ENCODE measurements at regions not wholly inside any gene's neighbourhood (a gene's known extent, or its start where the extent isn't known, plus 50 kb on each side); places are given as distances from the start of the nearest gene placed in this dataset.

DNA sequence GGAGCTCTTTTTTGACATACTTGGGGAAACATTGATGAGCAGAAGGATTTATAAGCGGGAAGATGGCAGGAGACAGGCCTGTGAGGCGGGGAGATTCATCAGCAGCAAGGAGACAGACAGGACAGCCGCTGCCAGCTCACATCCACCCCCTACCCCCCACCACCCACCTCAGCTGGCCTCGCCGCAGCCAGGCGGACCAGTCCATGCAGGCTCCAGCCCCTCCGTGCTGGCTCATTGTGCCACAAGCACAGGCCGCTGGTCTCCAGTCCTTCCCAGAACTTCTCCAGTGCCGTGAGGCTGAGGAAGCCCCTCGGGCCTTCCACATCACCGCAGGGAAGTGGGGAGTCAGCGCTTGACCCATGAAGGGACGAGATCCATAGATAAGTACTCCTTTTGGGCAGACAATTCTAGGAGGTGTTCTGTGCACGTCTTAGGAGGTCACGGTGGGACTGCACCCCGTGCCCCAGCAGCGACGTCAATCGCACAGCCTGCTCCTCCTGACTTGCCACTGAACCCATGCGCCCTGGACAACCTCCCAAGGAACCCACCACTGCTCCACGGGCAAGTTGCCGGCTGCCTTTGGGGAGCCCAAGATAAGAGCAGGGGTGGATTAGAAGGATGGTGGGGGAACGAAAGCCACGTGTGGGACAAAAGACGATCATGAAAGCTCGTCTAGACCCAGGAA lies 323.6 kb downstream of the C16orf95 start:
- no peak for DNase-seq (ENCODE audit: low read depth, low spot score)

- no peak for DNase-seq (ENCODE audit: low read depth, low spot score)
Observed at GRCh38 chr16:86994215-86994614, 323.0 kb downstream of the C16orf95 start.

DNA sequence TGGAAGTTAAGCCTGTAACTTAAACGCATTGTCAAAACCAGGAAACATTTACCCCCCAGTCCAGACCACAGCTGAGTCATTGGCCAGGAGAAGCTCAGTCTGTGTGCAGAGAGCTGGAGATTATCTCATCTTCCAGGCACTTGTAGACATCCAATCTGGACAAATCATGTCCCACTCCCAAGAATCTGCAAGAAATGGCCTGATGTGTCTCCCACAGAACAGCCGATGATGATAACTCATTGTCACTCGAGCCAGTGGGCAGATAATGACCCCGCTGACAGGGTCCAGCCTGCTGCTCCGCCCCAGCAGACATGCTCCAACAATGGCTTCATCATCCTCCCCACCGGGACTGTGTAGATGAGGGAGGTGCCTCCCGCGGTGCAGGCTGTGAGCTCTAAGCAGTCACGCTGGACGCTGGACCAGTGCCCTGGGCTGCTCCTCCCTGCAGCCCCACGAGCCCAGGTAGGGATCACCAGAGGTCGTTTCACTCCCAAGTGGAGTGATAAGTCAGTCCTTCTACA lies 322.5 kb downstream of the C16orf95 start:
- DNase-seq (ENCODE audit: low read depth, low spot score), result peak; percentile 57

GRCh38 chr16:86995456-86995855 lies 321.7 kb downstream of the C16orf95 start:
- no peak for DNase-seq (ENCODE audit: low read depth, low spot score)

DNA sequence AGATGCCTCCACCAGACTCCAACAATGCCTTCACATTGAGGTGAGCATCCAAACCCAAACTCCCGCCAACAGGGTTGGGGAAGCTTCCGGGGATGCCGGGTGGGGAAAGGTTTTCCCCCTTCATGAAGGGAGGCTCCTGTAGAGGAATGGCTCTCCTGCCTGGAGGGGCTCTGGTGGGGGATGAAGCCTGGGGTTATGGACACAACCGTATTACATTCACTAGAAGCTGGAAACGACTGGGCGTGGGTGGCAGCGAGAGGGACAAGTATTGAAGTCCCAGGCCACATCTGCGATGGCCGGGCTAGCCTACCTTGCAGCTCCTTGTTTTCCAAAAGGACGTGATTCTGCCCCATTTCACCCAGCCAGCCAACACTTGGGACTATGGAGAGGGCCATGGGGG lies 321.1 kb downstream of the C16orf95 start:
- DNase-seq (ENCODE audit: low read depth, low spot score), result no peak

- no peak for DNase-seq (ENCODE audit: low read depth, low spot score)
Observed at GRCh38 chr16:86997058-86997457, 320.1 kb downstream of the C16orf95 start.

GRCh38 chr16:86998196-86999001 lies 318.8 kb downstream of the C16orf95 start:
- no peak for DNase-seq (ENCODE audit: low read depth, low spot score)

GRCh38 chr16:87000001-87000400 lies 317.2 kb downstream of the C16orf95 start:
- DNase-seq (ENCODE audit: low read depth, low spot score), result no peak

DNA sequence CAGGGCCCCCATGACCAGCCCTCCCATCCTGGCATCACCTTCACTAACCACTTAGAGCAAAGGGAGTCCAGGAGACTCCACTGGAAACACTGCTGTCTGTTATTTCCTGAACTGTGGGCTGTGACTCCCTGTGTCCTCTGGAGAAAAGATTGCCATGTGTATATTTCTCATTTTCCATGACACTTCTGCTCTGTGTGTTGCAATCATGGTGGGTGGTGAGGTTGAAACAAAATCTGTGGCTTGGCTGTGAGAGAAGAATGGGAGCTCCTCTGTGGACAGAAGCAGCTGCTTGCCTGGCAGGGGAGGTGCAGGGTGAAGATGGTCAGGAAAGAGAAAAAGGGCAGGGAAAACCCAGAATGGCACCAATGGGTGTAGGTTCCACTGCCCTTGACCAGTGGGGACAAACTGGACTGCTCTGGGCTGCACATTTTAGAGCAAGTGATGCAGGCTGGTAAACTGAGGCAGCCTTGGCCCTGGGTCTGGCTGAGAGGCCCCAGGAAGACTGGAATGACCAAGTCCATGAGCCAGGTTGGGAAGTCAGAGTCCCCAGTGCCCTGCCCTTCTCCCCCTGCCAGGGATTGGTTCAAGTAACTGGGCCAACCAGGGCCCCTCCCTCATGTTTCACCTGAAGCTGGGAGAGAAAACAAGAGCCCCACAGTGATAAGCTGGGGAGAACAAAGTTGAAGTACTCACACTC lies 314.3 kb downstream of the C16orf95 start:
- DNase-seq (ENCODE audit: low read depth, low spot score), result no peak

DNA sequence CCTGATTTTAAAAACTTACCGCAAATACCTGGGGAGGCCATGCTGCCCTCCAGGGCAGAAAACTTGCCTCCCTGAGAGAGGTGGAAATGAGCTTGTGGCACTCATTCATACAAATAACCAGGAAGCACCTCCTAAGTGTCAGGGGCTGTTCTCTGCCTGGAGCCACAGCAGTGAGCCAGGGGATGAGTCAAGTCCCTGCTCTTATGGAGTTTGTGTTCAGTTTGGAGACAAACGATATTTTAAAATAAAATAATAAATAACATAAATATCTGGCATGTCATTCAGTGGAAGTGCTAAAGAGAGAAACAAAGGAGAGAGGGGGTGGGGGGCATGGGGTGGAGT lies 313.8 kb downstream of the C16orf95 start:
- DNase-seq (ENCODE audit: low read depth, low spot score), result no peak

DNA sequence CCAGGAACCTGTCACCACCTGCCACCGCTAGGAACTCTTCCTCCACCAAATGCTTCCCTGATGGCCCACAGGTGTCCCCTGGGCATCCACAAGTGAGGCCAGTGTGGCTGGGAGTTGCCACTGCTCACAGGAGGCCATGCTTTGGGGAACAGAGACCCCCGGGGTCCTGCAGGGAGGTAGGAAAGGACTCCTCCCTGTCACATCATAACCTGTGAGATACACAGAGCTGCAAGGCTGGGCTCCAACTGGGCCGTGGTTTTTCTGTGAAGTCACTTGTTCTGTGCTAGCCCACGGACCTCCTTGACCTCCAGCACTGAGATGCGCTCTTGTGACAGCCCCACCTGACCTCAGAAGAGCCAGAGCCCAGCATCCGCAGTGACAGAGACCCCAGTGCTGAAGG lies 311.2 kb downstream of the C16orf95 start:
- no peak for DNase-seq (ENCODE audit: low read depth, low spot score)

DNA sequence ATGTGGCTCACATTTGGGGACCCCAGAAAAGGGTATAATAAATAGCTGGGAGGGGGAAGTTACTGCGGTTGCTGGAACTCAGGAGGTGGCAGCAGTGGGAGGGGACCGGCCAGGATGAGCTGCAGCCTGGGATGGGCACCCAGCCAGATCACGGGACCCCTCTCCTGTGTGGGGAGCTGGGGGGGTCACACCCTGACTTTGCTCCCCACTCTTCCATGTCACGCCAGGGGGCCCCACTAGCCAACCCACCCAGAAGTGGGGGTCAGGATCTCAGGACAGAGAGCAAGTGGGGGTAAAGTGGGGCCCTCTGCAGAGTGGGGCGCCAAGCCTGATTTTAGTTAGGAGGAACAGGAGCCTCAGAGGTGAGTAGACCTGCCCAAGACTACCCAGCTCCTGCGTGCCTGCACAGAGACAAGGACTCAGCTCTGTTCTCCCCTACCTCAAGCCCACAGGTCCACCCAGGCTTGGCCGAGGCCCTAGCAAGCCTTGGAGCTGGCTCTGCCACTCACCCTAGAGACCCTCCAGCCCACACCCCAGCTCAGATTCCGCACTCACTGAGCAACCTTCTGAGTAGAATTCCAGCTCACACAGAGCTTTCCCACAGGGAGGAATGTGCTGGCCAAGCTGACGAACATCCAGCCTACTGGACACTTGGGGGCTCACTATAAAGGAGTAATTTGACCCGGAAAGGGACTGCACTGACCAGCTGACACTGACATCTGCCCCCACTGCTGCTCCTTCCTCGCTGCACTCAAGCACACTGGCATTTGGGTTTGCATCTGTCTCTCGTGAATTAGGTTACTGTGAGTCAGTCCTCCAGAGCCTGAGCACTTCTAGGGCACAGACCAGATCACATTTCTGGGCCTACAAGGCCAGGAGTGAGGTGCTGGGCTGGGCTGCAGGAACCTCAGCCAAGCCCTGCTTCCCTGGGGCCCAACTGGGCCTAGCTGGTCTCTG lies 310.1 kb downstream of the C16orf95 start:
- no peak for DNase-seq (ENCODE audit: low read depth, low spot score)

GRCh38 chr16:87007907-87008306 lies 309.3 kb downstream of the C16orf95 start:
- no peak for DNase-seq (ENCODE audit: low read depth, low spot score)

- no peak for DNase-seq (ENCODE audit: low read depth, low spot score)
Observed at GRCh38 chr16:87008664-87009063, 308.5 kb downstream of the C16orf95 start.

GRCh38 chr16:87012954-87013938 lies 303.9 kb downstream of the C16orf95 start:
- no peak for DNase-seq (ENCODE audit: low read depth, low spot score)

GRCh38 chr16:87014112-87014511 lies 303.1 kb downstream of the C16orf95 start:
- DNase-seq (ENCODE audit: low read depth, low spot score), result no peak

- DNase-seq (ENCODE audit: low read depth, low spot score), result no peak
Observed at GRCh38 chr16:87015021-87015420, 302.2 kb downstream of the C16orf95 start.

GRCh38 chr16:87016046-87017035 lies 300.9 kb downstream of the C16orf95 start:
- no peak for DNase-seq (ENCODE audit: low read depth, low spot score)
